ENCODE measurements at regions not wholly inside any gene's neighbourhood (a gene's known extent, or its start where the extent isn't known, plus 50 kb on each side); places are given as distances from the start of the nearest gene placed in this dataset.
A peak's percentile ranks its signal among the peaks of the same experiment; 100 is the strongest.

DNA sequence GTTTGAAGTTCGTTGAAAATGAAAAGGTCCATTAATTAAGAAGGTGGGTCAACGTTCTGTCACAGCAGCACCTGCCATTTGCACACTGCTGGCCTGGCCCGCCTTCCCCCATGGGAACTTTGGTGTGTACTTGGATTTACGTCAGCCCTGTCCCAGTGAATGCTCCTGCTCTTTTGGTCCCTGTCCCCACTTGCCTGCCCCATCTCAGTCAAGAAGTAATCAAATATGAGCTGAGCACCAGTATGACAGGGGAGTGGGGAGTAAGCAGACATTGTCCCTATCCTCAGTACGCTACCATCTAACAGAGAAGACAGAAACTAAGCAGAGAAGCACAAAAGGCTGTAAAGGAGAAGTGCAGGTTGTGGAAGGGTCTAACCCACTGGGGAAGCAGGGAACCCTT, 65.1 kb downstream of the SLC4A3 start:
- in situ Hi-C loops (cut with HindIII; ENCODE audit: low sequenced_read_pairs) = no loop called here
- TF ChIP-seq, protein P1, sequence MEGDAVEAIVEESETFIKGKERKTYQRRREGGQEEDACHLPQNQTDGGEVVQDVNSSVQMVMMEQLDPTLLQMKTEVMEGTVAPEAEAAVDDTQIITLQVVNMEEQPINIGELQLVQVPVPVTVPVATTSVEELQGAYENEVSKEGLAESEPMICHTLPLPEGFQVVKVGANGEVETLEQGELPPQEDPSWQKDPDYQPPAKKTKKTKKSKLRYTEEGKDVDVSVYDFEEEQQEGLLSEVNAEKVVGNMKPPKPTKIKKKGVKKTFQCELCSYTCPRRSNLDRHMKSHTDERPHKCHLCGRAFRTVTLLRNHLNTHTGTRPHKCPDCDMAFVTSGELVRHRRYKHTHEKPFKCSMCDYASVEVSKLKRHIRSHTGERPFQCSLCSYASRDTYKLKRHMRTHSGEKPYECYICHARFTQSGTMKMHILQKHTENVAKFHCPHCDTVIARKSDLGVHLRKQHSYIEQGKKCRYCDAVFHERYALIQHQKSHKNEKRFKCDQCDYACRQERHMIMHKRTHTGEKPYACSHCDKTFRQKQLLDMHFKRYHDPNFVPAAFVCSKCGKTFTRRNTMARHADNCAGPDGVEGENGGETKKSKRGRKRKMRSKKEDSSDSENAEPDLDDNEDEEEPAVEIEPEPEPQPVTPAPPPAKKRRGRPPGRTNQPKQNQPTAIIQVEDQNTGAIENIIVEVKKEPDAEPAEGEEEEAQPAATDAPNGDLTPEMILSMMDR (IDR thresholded peaks at IDR 0.05; ENCODE audit: low read depth, low read length, missing control alignments) = no peak
- H3K4me3 ChIP-seq (ENCODE audit: low read depth, low read length) = no peak overlapping the region
- no peak for DNase-seq (ENCODE audit: low read depth)

DNA sequence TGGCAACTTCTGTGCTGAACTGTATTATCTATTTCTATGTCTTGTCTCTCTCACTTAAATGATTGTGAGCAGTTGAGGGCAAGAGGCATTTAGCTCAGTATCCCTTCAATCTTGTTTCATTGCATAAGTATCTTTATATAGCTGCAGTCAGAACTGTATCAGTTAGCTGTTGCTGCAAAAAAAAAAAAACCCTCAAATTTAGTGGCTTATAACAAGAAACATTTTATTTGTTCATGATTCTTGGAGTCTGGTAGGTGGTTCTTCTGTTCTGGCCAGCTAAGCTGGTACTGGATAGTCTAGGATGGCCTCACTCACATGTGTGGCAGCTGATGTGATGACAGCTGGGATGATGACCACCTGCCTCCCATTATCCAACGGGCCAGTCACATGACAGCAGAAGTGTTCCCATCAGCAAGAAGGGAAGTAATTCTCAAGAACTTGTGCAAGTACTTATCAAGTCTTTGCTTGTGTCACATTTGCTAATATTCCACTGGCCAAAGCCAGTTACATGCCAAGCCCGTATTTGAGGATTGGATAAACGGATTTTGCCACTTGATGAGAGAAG, 67.8 kb downstream of the SLC4A3 start:
- DNase-seq (ENCODE audit: low read depth) = no peak
- TF ChIP-seq, protein P1 (IDR thresholded peaks at IDR 0.05; ENCODE audit: low read depth, low read length, missing control alignments) = no peak
- no peak overlapping the region for H3K4me3 ChIP-seq (ENCODE audit: low read depth, low read length)
- in situ Hi-C loops (cut with HindIII; ENCODE audit: low sequenced_read_pairs) = no loop called here

DNA sequence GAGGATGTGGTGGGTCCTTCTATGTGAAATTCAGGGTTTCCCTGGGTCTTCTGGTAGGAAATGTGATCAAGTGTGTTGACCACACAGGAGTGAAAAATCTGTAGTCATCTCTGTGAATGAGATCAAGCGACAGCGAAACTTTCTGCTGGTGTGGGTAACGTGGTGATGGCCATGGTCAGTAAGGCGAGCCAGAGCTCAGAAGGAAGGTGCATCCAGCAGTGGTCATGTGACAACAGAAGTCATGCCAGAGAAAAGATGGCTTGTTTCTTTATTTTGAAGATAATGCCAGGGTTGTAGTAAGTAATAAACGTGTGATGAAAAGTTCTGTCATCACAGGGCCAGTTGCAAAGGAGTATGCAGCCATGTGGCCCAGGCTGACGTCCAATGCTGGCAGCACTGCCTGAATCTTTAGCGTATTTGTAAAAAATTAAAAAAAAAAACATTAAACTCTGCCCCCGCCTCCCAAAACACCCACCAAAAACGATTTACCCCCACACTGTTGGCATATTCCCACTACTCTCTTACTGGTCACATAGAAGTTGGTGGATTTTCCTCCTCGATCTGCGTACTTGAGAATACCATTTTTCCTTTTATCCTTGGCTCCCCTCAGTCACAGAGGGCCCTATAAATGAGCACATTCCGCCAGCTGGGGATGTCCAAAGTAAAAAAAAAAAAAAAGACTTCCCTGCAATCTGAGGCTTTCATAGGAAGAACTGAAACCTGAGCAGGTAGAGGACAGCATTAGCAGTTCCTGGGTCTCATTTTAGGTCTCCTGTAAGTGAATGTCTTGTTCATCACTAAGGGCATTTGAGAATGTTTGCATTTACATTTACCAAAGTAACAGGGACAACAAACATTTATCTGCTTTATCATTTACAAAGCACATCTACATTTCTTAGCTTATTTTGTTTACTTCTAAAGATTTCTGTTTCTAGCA, 70.6 kb downstream of the SLC4A3 start:
- in situ Hi-C loops (cut with HindIII; ENCODE audit: low sequenced_read_pairs) = no loop called here
- no peak for DNase-seq (ENCODE audit: low read depth)
- TF ChIP-seq, protein P1 (IDR thresholded peaks at IDR 0.05; ENCODE audit: low read depth, low read length, missing control alignments) = no peak
- no peak overlapping the region for H3K4me3 ChIP-seq (ENCODE audit: low read depth, low read length)

DNA sequence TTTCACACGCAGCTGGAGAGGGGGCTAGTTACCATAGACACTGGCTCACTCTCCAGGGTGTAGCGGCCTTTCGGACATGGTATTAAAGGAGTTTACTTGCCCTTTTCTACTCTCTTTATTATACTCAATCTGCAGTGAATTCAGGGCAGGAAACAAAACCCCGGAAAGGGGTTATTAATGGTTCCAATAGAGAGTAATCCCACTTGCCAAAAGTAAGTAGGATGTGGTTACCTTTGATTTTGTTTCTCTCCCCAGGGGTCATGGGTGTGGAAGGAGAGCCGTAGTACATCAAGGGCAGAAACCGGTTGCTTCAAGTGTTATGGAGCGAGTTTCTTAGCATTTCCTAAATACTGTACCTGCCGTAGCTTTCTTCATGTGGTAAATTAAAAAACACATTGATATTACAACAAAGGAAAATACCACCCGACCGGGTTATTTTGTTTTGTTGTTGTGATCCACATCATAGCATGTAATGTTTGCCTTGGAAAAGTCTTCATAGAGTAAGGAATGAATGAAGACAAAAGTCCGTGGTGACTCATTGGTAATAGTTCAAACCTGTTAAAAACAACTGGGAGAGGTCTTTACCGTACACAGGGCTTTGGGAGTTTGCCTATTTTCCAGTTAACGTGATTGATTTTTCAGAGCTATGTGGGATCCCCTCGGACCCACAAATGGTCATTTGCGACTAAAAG, 71.5 kb downstream of the SLC4A3 start:
- peak; percentile 77 for DNase-seq (ENCODE audit: low read depth)
- in situ Hi-C loops (cut with HindIII; ENCODE audit: low sequenced_read_pairs) = no loop called here
- H3K4me3 ChIP-seq (ENCODE audit: low read depth, low read length) = no peak overlapping the region
- TF ChIP-seq, protein P1 (IDR thresholded peaks at IDR 0.05; ENCODE audit: low read depth, low read length, missing control alignments) = no peak

DNA sequence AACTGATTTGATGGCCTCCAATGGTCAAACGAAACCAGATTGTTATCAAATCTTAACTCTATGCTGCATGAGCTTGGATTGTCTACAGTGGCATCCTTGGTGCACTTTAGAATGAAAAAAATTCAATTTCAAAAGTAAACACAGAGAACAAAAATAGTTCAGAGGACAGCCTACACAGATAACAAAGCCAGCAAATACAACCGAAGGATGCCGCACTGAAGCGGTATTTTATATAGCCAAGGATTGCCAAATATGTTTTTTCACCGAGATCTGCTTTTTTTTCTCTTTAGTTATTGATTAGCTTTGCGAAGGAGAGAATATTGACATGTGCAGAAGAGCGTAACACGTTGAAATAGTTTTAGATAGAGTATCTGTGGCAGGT, 72.0 kb downstream of the SLC4A3 start:
- H3K4me3 ChIP-seq (ENCODE audit: low read depth, low read length) = no peak overlapping the region
- TF ChIP-seq, protein P1 (IDR thresholded peaks at IDR 0.05; ENCODE audit: low read depth, low read length, missing control alignments) = no peak
- in situ Hi-C loops (cut with HindIII; ENCODE audit: low sequenced_read_pairs) = no loop called here
- DNase-seq (ENCODE audit: low read depth) = no peak

DNA sequence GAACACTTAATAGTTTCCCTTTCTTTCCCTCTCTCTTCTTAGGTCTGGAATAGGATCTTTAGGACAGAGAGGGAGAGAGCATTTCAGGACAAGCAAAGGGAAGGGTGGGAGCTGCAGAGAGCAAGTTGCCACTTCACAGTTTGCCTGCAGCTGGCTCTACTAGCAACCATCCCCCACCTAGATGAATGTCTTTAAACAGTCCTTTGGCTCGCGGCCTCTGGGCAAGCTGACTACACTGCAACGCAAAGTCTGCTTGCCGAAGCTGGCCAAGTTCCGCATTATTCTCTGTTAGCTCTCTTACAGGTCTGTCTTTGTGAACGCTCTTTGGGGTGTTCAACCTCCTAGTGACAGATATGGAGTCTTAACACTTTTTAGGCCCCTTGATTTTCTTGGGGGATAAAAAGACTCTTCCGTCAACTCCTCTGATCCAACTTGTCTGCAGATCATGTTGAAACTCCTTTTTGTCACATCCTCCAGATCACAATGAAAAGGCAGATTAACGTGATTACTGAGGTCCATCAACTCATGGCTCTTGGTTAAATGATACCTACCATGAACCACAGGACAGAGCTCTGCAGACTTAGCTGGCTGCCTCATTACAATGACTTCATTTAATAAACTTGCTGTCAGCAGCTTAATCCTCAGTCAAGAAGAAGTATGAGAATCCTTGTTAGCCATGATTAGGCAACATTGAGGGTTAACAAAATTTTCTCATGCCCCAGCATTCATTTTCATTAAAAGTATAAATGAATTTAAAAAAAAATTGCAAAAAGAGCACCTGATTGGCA, 74.6 kb downstream of the SLC4A3 start:
- TF ChIP-seq, protein P1 (IDR thresholded peaks at IDR 0.05; ENCODE audit: low read depth, low read length, missing control alignments) = no peak
- DNase-seq (ENCODE audit: low read depth) = peak; percentile 49
- no peak overlapping the region for H3K4me3 ChIP-seq (ENCODE audit: low read depth, low read length)
- in situ Hi-C loops (cut with HindIII; ENCODE audit: low sequenced_read_pairs) = no loop called here

Data from astrocyte of the cerebellum (primary cell).